ENCODE measurements at regions not wholly inside any gene's neighbourhood (a gene's known extent, or its start where the extent isn't known, plus 50 kb on each side); places are given as distances from the start of the nearest gene placed in this dataset.

DNA sequence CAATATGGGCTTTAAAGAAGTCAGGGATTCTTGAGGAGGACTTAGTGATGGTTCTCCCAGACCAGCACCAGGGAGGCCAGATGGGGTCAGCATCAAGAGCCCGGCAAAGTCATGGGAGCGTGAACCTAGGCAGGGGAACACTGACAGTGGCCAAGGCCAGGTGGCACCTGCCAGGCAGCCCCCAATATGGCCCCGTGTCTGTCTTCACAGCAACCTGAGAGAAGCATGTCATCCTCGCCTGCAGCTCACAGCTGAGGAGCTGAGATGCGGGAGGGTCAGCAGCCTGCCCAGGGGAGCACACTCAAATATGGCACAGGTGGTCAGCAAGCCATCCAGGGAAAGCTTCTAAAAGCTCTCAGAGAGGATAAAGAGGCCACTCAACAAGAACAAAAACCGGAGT is 105.7 kb upstream of the GPC1 start:
- no peak for TF ChIP-seq L3MBTL2 (conservative IDR thresholded peaks at IDR 0.05)
- TF ChIP-seq HDGF (IDR thresholded peaks at IDR 0.05; ENCODE audit: borderline replicate concordance), result no peak
- TF ChIP-seq SP1 (IDR thresholded peaks at IDR 0.05), result no peak
- no peak for TF ChIP-seq ZNF384 (IDR thresholded peaks at IDR 0.05)
- TF ChIP-seq SUZ12 (IDR thresholded peaks at IDR 0.05), result no peak
- no peak for TF ChIP-seq FOXM1 (IDR thresholded peaks at IDR 0.05; ENCODE audit: borderline replicate concordance)
- no peak for TF ChIP-seq ARNT (IDR thresholded peaks at IDR 0.05)
- TF ChIP-seq, protein P1, sequence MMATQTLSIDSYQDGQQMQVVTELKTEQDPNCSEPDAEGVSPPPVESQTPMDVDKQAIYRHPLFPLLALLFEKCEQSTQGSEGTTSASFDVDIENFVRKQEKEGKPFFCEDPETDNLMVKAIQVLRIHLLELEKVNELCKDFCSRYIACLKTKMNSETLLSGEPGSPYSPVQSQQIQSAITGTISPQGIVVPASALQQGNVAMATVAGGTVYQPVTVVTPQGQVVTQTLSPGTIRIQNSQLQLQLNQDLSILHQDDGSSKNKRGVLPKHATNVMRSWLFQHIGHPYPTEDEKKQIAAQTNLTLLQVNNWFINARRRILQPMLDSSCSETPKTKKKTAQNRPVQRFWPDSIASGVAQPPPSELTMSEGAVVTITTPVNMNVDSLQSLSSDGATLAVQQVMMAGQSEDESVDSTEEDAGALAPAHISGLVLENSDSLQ (IDR thresholded peaks at IDR 0.05), result no peak
- no peak for TF ChIP-seq NFRKB (IDR thresholded peaks at IDR 0.05)
- TF ChIP-seq FOXA1 (IDR thresholded peaks at IDR 0.05), result no peak
- no peak for TF ChIP-seq TARDBP (IDR thresholded peaks at IDR 0.05)
- TF ChIP-seq BHLHE40 (IDR thresholded peaks at IDR 0.05; ENCODE audit: borderline replicate concordance), result no peak
- TF ChIP-seq CTBP1 (IDR thresholded peaks at IDR 0.05; ENCODE audit: borderline replicate concordance), result no peak
- TF ChIP-seq FOXK2 (IDR thresholded peaks at IDR 0.05), result no peak
- TF ChIP-seq LEF1 (IDR thresholded peaks at IDR 0.05; ENCODE audit: borderline replicate concordance), result no peak
- no peak for TF ChIP-seq ELF4 (IDR thresholded peaks at IDR 0.05)
- DNase-seq (ENCODE audit: extremely low spot score), result no peak
- POLR2A ChIA-PET, result no interaction called here
- CTCF ChIA-PET, result no interaction called here

DNA sequence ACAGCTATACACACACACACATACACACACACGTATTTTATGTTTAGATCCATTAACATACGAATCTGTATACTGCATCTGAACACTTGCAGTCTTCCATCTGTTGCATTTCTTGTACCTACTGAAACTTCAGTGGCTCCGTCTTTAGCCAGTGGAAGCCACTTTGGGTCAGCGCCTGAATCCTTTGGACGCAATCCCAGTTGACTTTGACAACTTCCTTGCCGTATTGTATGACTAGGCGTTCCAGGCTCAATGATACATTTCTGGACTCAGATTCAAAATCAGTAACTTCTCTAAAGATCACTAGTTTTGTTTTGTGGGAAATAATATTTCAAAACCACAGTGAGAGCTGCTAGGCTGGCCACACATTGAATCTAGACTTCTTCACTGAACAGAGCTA is 101.5 kb upstream of the GPC1 start:
- ChIA-PET CTCF (no interaction called here), POLR2A (no interaction called here)
- TF ChIP-seq BHLHE40 (IDR thresholded peaks at IDR 0.05; ENCODE audit: borderline replicate concordance) (no peak), LEF1 (IDR thresholded peaks at IDR 0.05; ENCODE audit: borderline replicate concordance) (no peak), ELF4 (IDR thresholded peaks at IDR 0.05) (no peak), ARNT (IDR thresholded peaks at IDR 0.05) (no peak), L3MBTL2 (conservative IDR thresholded peaks at IDR 0.05) (no peak), FOXK2 (IDR thresholded peaks at IDR 0.05) (no peak), FOXM1 (IDR thresholded peaks at IDR 0.05; ENCODE audit: borderline replicate concordance) (no peak), NFRKB (IDR thresholded peaks at IDR 0.05) (no peak), TARDBP (IDR thresholded peaks at IDR 0.05) (no peak), FOXA1 (IDR thresholded peaks at IDR 0.05) (no peak), CTBP1 (IDR thresholded peaks at IDR 0.05; ENCODE audit: borderline replicate concordance) (no peak), SP1 (IDR thresholded peaks at IDR 0.05) (no peak)
- TF ChIP-seq, protein P1 (IDR thresholded peaks at IDR 0.05), result no peak
- DNase-seq (ENCODE audit: extremely low spot score), result no peak

DNA sequence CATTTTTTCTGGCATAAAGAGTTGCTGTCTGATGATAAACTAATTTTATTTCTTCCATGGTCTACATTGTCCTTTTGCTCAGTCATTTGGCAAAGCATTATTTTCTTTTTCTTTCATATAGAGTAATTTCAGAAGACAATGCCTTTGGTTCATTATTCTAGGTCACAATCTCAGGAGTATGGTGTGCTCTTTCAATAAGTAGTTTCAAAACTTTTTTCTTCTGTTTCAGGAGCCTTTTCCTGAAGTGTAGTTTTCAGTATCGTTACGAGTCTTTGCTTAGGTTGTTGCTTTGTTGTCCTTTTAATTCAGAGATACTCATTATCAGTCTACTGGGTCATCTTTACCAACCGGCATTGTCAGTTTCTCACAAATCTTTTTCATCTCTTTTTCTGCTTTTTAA is 100.4 kb upstream of the GPC1 start:
- no peak for DNase-seq (ENCODE audit: extremely low spot score)
- CTCF ChIA-PET, result no interaction called here
- TF ChIP-seq SP1 (IDR thresholded peaks at IDR 0.05), result no peak
- TF ChIP-seq FOXA1 (IDR thresholded peaks at IDR 0.05), result no peak
- TF ChIP-seq TARDBP (IDR thresholded peaks at IDR 0.05), result no peak
- TF ChIP-seq HDGF (IDR thresholded peaks at IDR 0.05; ENCODE audit: borderline replicate concordance), result no peak
- no peak for TF ChIP-seq ARNT (IDR thresholded peaks at IDR 0.05)
- no peak for TF ChIP-seq L3MBTL2 (conservative IDR thresholded peaks at IDR 0.05)
- no peak for TF ChIP-seq SUZ12 (IDR thresholded peaks at IDR 0.05)
- TF ChIP-seq FOXK2 (IDR thresholded peaks at IDR 0.05), result no peak
- TF ChIP-seq NFRKB (IDR thresholded peaks at IDR 0.05), result no peak
- POLR2A ChIA-PET, result no interaction called here

DNA sequence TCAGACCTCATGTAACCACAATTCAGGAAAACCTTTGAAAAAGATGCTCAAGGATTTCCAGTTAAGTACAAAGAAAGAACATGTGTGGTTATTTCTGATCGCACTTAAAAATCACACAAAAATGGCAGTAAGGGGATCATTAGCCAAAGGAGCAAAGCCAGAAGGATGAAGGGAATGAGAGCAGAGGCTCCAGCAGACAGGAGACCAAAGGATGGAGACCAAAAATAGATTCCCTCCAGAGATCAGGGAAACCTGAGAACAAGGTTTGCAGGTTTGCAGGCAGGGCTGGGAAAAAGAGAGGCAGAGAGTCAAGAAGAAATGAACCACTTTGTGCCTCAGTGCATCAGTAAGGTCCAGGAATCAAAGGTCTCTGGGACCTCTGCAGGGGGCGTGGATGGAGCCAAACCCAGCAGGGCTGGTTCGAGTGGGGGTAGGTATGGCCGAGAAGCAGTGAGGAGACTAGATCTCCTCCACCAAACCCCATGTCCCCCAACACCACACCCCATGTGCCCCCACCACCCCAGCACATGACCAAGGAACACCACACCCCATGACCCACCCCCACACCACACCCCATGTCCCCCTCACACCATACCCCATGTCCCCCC is 98.5 kb upstream of the GPC1 start:
- no peak for DNase-seq (ENCODE audit: extremely low spot score)
- TF ChIP-seq CTBP1 (IDR thresholded peaks at IDR 0.05; ENCODE audit: borderline replicate concordance), result no peak
- TF ChIP-seq ZNF384 (IDR thresholded peaks at IDR 0.05), result no peak
- no peak for TF ChIP-seq FOXA1 (IDR thresholded peaks at IDR 0.05)
- no peak for TF ChIP-seq FOXM1 (IDR thresholded peaks at IDR 0.05; ENCODE audit: borderline replicate concordance)
- TF ChIP-seq ELF4 (IDR thresholded peaks at IDR 0.05), result no peak
- TF ChIP-seq TARDBP (IDR thresholded peaks at IDR 0.05), result no peak
- ChIA-PET POLR2A (no interaction called here), CTCF (no interaction called here)

DNA sequence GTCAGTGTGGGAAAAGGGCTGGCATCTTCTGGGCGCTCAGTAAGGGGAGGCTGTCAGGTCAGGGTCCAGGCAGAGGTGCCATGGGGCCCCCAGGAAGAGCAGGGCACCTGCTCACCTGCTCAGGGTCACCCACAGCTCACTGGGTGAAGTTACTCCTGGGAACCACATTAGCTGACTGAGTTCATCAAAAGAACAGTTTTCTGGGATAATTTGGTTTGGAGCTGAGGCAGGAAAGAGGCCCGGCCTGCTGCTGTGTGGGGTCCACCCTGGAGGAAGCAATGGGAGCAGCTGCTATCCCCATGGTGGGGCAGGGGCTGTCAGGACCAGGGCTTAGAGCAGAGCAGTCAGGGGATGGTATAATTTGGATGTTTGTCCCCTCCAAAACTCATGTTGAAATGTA is 97.2 kb upstream of the GPC1 start:
- ChIA-PET POLR2A (no interaction called here), CTCF (no interaction called here)
- no peak for DNase-seq (ENCODE audit: extremely low spot score)
- TF ChIP-seq ZNF384 (IDR thresholded peaks at IDR 0.05), result no peak
- TF ChIP-seq FOXM1 (IDR thresholded peaks at IDR 0.05; ENCODE audit: borderline replicate concordance), result no peak
- no peak for TF ChIP-seq SP1 (IDR thresholded peaks at IDR 0.05)
- no peak for TF ChIP-seq FOXK2 (IDR thresholded peaks at IDR 0.05)
- no peak for TF ChIP-seq ARNT (IDR thresholded peaks at IDR 0.05)
- no peak for TF ChIP-seq L3MBTL2 (conservative IDR thresholded peaks at IDR 0.05)

DNA sequence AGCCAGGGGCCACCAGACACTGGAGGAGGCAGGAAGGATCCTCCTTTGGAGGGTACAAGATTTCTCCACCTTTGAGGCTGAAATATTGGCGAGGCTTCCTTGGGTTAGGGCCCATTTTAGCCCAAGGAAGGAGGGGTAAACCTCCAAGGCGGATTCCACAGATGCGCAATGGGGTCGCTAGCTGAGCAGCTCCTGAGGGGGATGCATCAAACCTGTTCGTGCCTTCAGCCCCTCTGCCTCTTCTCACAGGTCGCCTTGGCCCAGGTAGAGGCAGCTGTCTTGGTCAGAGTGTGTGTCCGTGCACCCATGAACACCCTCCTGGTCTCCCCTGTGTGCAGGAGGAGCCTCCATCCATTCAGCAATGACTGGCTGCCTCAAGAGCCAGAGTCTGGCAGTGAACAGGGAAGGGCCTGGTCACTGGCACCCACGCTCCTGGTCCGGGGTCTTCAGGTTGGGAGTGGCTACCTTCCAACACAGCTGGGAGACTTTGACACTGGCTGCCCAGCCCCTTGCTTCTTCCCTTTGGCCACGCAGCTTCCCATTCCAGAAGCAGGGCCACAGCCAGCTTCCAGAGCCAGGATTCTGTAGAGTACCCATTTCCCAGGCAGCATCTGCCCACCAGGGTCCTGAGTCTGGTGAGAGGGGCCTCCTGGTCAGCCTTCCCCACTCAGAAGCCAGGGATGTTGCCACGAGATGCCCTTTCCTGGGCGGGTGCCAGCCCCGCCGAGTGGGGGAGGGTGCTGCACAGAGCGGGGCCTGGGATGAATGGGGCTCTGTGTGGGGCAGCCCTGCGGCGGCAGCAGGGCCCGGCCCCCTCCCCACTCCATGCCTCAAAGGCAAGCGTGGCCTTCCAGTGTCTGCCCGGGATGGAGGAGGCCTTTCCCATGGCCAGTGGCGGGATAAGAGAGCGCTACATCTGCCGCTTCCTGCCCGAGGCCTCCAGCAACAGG is 95.8 kb upstream of the GPC1 start:
- DNase-seq (ENCODE audit: extremely low spot score), result no peak
- ChIA-PET CTCF (no interaction called here), POLR2A (no interaction called here)
- TF ChIP-seq FOXM1 (IDR thresholded peaks at IDR 0.05; ENCODE audit: borderline replicate concordance) (no peak), HDGF (IDR thresholded peaks at IDR 0.05; ENCODE audit: borderline replicate concordance) (no peak), SUZ12 (IDR thresholded peaks at IDR 0.05) (no peak), TARDBP (IDR thresholded peaks at IDR 0.05) (no peak), BHLHE40 (IDR thresholded peaks at IDR 0.05; ENCODE audit: borderline replicate concordance) (no peak), FOXK2 (IDR thresholded peaks at IDR 0.05) (no peak), ELF4 (IDR thresholded peaks at IDR 0.05) (no peak), L3MBTL2 (conservative IDR thresholded peaks at IDR 0.05) (no peak), FOXA1 (IDR thresholded peaks at IDR 0.05) (no peak), ARNT (IDR thresholded peaks at IDR 0.05) (no peak), LEF1 (IDR thresholded peaks at IDR 0.05; ENCODE audit: borderline replicate concordance) (no peak), NFRKB (IDR thresholded peaks at IDR 0.05) (no peak), SP1 (IDR thresholded peaks at IDR 0.05) (no peak)
- TF ChIP-seq, protein P1 (IDR thresholded peaks at IDR 0.05), result no peak
